ENCODE measurements at regions not wholly inside any gene's neighbourhood (a gene's known extent, or its start where the extent isn't known, plus 50 kb on each side); places are given as distances from the start of the nearest gene placed in this dataset.

DNA sequence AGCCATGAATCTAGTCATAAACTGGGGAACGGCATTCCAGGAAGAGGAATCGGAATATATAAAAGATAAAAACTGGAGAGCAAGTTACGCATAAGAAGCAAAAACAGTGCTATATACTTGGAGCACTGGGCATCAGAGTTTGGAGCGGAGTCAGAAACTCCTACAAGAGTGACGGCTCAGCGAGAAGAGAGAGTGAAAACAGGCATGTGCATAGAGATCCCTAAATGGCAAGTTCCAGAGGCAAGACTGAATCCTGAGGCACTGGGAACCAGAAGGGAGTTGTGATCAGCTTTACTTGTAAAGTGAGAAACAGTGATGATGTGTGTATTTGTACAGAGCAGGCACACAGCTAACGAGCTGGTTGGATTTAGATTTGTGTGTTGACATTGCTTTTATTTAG is 514.4 kb upstream of the TNC start:
- DNase-seq (ENCODE audit: low spot score) (no peak), ATAC-seq (ENCODE audit: low read depth) (no peak)
- TF ChIP-seq, protein P1, sequence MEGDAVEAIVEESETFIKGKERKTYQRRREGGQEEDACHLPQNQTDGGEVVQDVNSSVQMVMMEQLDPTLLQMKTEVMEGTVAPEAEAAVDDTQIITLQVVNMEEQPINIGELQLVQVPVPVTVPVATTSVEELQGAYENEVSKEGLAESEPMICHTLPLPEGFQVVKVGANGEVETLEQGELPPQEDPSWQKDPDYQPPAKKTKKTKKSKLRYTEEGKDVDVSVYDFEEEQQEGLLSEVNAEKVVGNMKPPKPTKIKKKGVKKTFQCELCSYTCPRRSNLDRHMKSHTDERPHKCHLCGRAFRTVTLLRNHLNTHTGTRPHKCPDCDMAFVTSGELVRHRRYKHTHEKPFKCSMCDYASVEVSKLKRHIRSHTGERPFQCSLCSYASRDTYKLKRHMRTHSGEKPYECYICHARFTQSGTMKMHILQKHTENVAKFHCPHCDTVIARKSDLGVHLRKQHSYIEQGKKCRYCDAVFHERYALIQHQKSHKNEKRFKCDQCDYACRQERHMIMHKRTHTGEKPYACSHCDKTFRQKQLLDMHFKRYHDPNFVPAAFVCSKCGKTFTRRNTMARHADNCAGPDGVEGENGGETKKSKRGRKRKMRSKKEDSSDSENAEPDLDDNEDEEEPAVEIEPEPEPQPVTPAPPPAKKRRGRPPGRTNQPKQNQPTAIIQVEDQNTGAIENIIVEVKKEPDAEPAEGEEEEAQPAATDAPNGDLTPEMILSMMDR (IDR thresholded peaks at IDR 0.05; ENCODE audit: poor library complexity, severe bottlenecking), result no peak
- Histone ChIP-seq H3K4me3 (ENCODE audit: severe bottlenecking) (no peak overlapping the region), H3K27ac (ENCODE audit: poor library complexity, severe bottlenecking) (no peak overlapping the region), H3K9me3 (ENCODE audit: severe bottlenecking) (no peaks in the 10 kb centered on the region), H3K4me1 (ENCODE audit: insufficient read depth, poor library complexity, severe bottlenecking) (no peaks in the 10 kb centered on the region), H3K36me3 (ENCODE audit: low read depth) (no peaks in the 10 kb centered on the region), H3K27me3 (ENCODE audit: insufficient read depth, poor library complexity, severe bottlenecking) (no peaks in the 10 kb centered on the region)

DNA sequence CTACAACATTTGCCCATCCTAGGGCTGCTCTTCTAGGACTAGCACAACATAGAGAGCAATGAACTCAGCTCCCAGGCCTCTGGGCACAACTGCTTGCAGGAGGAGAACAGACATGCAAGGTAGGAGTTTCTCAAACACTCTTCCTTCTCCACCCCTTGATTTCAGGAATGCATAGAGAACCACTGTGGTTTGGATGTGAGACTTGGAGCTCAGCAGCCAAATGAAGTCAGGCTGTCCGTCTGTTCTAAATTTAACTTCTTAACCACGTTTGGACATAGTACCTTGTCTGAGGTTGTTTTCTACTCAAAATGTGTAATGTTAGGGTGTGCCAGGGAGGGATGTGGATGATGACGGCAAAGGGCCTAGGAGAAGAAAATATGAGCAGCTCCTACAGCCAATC is 515.1 kb upstream of the TNC start:
- Histone ChIP-seq H3K27ac (ENCODE audit: poor library complexity, severe bottlenecking) (no peak overlapping the region), H3K27me3 (ENCODE audit: insufficient read depth, poor library complexity, severe bottlenecking) (no peaks in the 10 kb centered on the region), H3K4me1 (ENCODE audit: insufficient read depth, poor library complexity, severe bottlenecking) (no peaks in the 10 kb centered on the region), H3K36me3 (ENCODE audit: low read depth) (no peaks in the 10 kb centered on the region), H3K9me3 (ENCODE audit: severe bottlenecking) (no peaks in the 10 kb centered on the region), H3K4me3 (ENCODE audit: severe bottlenecking) (no peak overlapping the region)
- no peak for DNase-seq (ENCODE audit: low spot score)
- no peak for ATAC-seq (ENCODE audit: low read depth)
- TF ChIP-seq, protein P1 (IDR thresholded peaks at IDR 0.05; ENCODE audit: poor library complexity, severe bottlenecking), result no peak

DNA sequence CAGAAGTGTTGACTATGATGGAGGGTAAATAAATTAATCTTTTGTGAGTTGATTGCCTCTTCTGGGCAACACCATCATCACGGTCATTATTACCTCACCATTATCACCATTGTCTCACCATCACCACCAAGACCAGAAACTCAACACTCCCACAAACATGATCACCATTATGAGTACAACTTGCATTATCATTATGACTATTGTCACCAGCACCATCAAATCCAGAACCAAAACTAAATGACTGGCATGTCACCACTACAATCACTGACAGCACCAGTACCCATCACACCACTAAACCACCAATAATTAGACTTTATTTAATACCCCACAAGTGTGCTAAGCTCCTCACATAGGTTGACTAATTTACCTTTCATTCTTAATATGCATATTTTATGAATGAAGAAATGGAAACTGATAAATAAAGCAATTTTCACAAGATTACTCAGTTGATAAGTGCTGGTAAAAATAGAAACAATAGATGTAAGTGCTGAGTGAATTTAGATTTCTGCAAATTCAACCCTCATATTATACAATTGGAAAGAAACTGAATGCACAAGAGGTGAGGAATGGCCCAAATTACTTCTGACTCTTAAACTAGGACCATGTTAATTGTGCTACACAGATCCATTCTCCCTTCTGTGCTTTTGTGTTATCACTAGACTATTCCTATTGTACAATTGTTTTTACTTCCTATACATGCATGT is 517.8 kb upstream of the PAPPA start:
- Histone ChIP-seq H3K4me1 (ENCODE audit: insufficient read depth, poor library complexity, severe bottlenecking) (peaks cover 6% of the 10 kb centered on the region), H3K27me3 (ENCODE audit: insufficient read depth, poor library complexity, severe bottlenecking) (no peaks in the 10 kb centered on the region), H3K9me3 (ENCODE audit: severe bottlenecking) (no peaks in the 10 kb centered on the region), H3K4me3 (ENCODE audit: severe bottlenecking) (no peak overlapping the region), H3K36me3 (ENCODE audit: low read depth) (no peaks in the 10 kb centered on the region), H3K27ac (ENCODE audit: poor library complexity, severe bottlenecking) (no peak overlapping the region)
- ATAC-seq (ENCODE audit: low read depth), result no peak
- TF ChIP-seq, protein P1 (IDR thresholded peaks at IDR 0.05; ENCODE audit: poor library complexity, severe bottlenecking), result no peak
- no peak for DNase-seq (ENCODE audit: low spot score)

DNA sequence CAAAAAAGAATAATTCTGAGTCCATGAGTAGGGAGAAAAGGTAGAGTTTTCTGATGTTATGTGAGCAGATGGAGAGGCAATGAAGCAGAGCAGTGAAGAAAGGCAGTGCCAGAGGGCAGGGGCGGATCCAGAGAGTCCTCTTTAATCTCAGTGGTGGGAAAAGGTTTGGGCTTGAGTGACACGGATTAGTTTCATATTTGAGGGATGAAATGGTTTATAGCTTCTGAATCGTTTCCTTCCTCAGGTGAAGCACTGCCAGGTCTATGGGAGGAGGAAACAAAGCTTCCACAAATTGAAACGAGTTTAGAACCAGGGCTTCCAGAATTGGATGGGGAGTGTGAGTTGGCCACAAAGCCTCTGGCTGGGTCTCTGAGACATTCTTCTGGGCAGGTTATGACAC is 517.0 kb upstream of the PAPPA start:
- TF ChIP-seq, protein P1 (IDR thresholded peaks at IDR 0.05; ENCODE audit: poor library complexity, severe bottlenecking), result no peak
- Histone ChIP-seq H3K9me3 (ENCODE audit: severe bottlenecking) (no peaks in the 10 kb centered on the region), H3K4me3 (ENCODE audit: severe bottlenecking) (no peak overlapping the region), H3K36me3 (ENCODE audit: low read depth) (no peaks in the 10 kb centered on the region), H3K4me1 (ENCODE audit: insufficient read depth, poor library complexity, severe bottlenecking) (peaks cover 13% of the 10 kb centered on the region), H3K27me3 (ENCODE audit: insufficient read depth, poor library complexity, severe bottlenecking) (no peaks in the 10 kb centered on the region), H3K27ac (ENCODE audit: poor library complexity, severe bottlenecking) (no peak overlapping the region)
- no peak for ATAC-seq (ENCODE audit: low read depth)
- no peak for DNase-seq (ENCODE audit: low spot score)

DNA sequence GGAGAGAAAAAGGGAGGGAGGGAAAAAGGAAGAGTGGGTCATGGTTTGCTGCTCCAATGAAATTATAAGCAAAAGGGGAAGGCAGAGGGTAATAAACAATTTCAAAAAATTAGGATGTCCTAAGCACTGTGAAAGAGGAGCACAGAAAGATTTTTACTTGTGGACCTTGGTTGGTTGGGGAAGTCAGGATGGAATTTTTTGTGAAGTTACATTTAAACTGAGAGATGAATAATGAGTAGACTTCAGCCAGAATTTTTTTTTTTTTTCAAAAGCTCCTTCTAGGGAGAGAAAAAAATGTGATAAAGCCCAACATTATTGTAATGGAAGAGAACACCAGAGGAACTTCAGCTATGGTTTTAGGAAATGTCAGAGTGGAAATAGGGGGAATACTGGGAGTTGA is 515.9 kb upstream of the PAPPA start:
- TF ChIP-seq, protein P1 (IDR thresholded peaks at IDR 0.05; ENCODE audit: poor library complexity, severe bottlenecking), result no peak
- Histone ChIP-seq H3K4me3 (ENCODE audit: severe bottlenecking) (no peak overlapping the region), H3K27me3 (ENCODE audit: insufficient read depth, poor library complexity, severe bottlenecking) (no peaks in the 10 kb centered on the region), H3K4me1 (ENCODE audit: insufficient read depth, poor library complexity, severe bottlenecking) (peaks cover 23% of the 10 kb centered on the region), H3K9me3 (ENCODE audit: severe bottlenecking) (no peaks in the 10 kb centered on the region), H3K27ac (ENCODE audit: poor library complexity, severe bottlenecking) (no peak overlapping the region), H3K36me3 (ENCODE audit: low read depth) (no peaks in the 10 kb centered on the region)
- no peak for ATAC-seq (ENCODE audit: low read depth)
- no peak for DNase-seq (ENCODE audit: low spot score)
